K562 (cell line): ENCODE measurements at regions not wholly inside any gene's neighbourhood (a gene's known extent, or its start where the extent isn't known, plus 50 kb on each side); places are given as distances from the start of the nearest gene placed in this dataset.

ENCODE experiments used
- ATAC-seq: fragments of 200-7000 bp; cut with Tn5 transposase; 3 replicates; pipeline ENCODE4 v1.9.1; 2020; ENCODE audit warnings: moderate library complexity
- BruUV-seq: library from RNA; stranded (reverse); fragments of 400-500 nt; replicated peaks from 2 replicates; lab custom pipeline; 2021; lab: Mats Ljungman, UMichigan
- CTCF ChIA-PET: fragments of 300-600 bp; formaldehyde crosslinking; extraction: SDS; loops from one replicate; lab custom pipeline; 2021; ENCODE audit warnings: low intra/inter-chr PET ratio; lab: Yijun Ruan, JAX
- POLR2A ChIA-PET: fragments of 300-600, 350-650 bp; sonication (Branson Sonifier 250); formaldehyde crosslinking; extraction: SDS; loops from one replicate; lab custom pipeline; 2021; ENCODE audit warnings: antibody characterized with exemption, inconsistent platforms; lab: Yijun Ruan, JAX
- DNase-seq, 4 experiments: peaks; one replicate each; pipeline versions ENCODE4 v3.0.0 to v3.0.0-alpha.2; 2011 to 2018; ENCODE audit warnings: low spot score in 3 of 4, mixed read lengths in 3 of 4; ENCODE audit errors: extremely low read depth in 1 of 4
- FAIRE-seq: peaks from 2 replicates; lab custom pipeline; 2011; peaks lifted over from hg19 to GRCh38; lab: Jason Lieb, UNC
- H2AFZ ChIP-seq: 2 replicates; pipeline ENCODE4 v1.6.0; 2011; ENCODE audit warnings: low read depth, low read length, control low read depth, inconsistent platforms
- H3K27ac ChIP-seq: fragments of 200-600 bp; 3 replicates; pipeline ENCODE4 v1.8.0; 2011; ENCODE audit warnings: low read depth, mild to moderate bottlenecking, control low read depth, inconsistent platforms, low read length, moderate library complexity, mixed read lengths; ENCODE audit errors: extremely low read depth
- H3K27me3 ChIP-seq, 2 experiments: fragments of 300-600 bp in 1 of 2; 2 replicates in 1 of 2; 3 replicates in 1 of 2; pipeline versions ENCODE4 v1.6.0 to v1.8.0; 2011; ENCODE audit warnings: inconsistent platforms in 2 of 2, low read length in 2 of 2, mild to moderate bottlenecking in 1 of 2, mixed read lengths in 1 of 2, moderate library complexity in 1 of 2; ENCODE audit not compliant: control insufficient read depth in 2 of 2, insufficient read depth in 2 of 2
- H3K36me3 ChIP-seq: fragments of 300-600 bp; 3 replicates; pipeline ENCODE4 v1.8.0; 2011; ENCODE audit warnings: mild to moderate bottlenecking, low read length, inconsistent platforms; ENCODE audit not compliant: control insufficient read depth, insufficient read depth
- H3K4me1 ChIP-seq, 2 experiments: fragments of 200-600 bp in 1 of 2; replicated peaks in 1 of 2; 2 replicates in 1 of 2; 3 replicates in 1 of 2; pipeline versions ENCODE4 v1.5.1 to v1.8.0; 2011; ENCODE audit warnings: inconsistent platforms in 2 of 2, low read length in 2 of 2, mild to moderate bottlenecking in 1 of 2, mixed read lengths in 1 of 2, moderate library complexity in 1 of 2; ENCODE audit not compliant: control insufficient read depth in 2 of 2, insufficient read depth in 2 of 2
- H3K4me2 ChIP-seq: 2 replicates; pipeline ENCODE4 v1.6.1; 2011; ENCODE audit warnings: low read length, control low read depth, inconsistent platforms, mixed read lengths; ENCODE audit not compliant: insufficient read depth
- H3K4me3 ChIP-seq: fragments of 200-600 bp; sonication (generic), shearing (Covaris generic); 2 replicates; pipeline ENCODE4 v1.5.1; 2016; ENCODE audit warnings: control low read depth, inconsistent platforms
- H3K79me2 ChIP-seq: fragments of 200-600 bp; 3 replicates; pipeline ENCODE4 v1.8.0; 2011; ENCODE audit warnings: low read length, inconsistent platforms; ENCODE audit not compliant: control insufficient read depth, insufficient read depth
- H3K9ac ChIP-seq, 2 experiments: 2 replicates each; pipeline versions ENCODE4 v1.6.0 to v1.6.1; 2011; ENCODE audit warnings: low read depth in 2 of 2, low read length in 2 of 2, control low read depth in 1 of 2, inconsistent platforms in 1 of 2, mild to moderate bottlenecking in 1 of 2, mixed read lengths in 1 of 2; ENCODE audit not compliant: insufficient read depth in 1 of 2
- H3K9me1 ChIP-seq: one replicate; pipeline ENCODE4 v1.6.0; 2011; ENCODE audit warnings: inconsistent platforms, mild to moderate bottlenecking, low read length, moderate library complexity; ENCODE audit not compliant: control insufficient read depth, insufficient read depth
- H3K9me3 ChIP-seq: replicated peaks from 2 replicates; pipeline ENCODE4 v1.5.1; 2011; ENCODE audit warnings: low read depth, low read length, inconsistent platforms; ENCODE audit not compliant: control insufficient read depth, insufficient read depth
- H4K20me1 ChIP-seq: replicated peaks from 2 replicates; pipeline ENCODE4 v1.6.1; 2011; ENCODE audit warnings: low read length, inconsistent platforms, mixed read lengths; ENCODE audit not compliant: control insufficient read depth, insufficient read depth
- CHAMP1 ChIP-seq: fragments of 450-650 bp; IDR thresholded peaks from 2 replicates; pipeline ENCODE4 v1.6.1; 2016; ENCODE audit warnings: mild to moderate bottlenecking
- ELF1 ChIP-seq: fragments of 200-800 bp; sonication (Bioruptor generic); IDR thresholded peaks from 2 replicates; pipeline ENCODE4 v1.6.1; 2016; ENCODE audit warnings: missing genetic modification characterization, missing compliant biosample characterization
- HNRNPH1 ChIP-seq: fragments of 200-400 bp; formaldehyde crosslinking; optimal IDR thresholded peaks from 2 replicates; pipeline ENCODE3; 2017; ENCODE audit warnings: low read depth, mild to moderate bottlenecking, low read length, moderate library complexity
- IRF2 ChIP-seq: sonication (generic); formaldehyde crosslinking; IDR thresholded peaks from 2 replicates; pipeline ENCODE4 v1.8.1; 2022; ENCODE audit warnings: mild to moderate bottlenecking, missing genetic modification reagents
- LEF1 ChIP-seq: fragments of 450-650 bp; IDR thresholded peaks from 2 replicates; pipeline ENCODE4 v1.6.1; 2016; ENCODE audit warnings: mild to moderate bottlenecking
- MYBL2 ChIP-seq, 2 experiments: fragments of 450-650 bp in 1 of 2; sonication (generic) in 1 of 2; formaldehyde crosslinking in 1 of 2; IDR thresholded peaks; 2 replicates each; pipeline versions ENCODE4 v1.6.1 to v1.8.1; 2017 to 2022; ENCODE audit warnings: borderline replicate concordance in 1 of 2, inconsistent platforms in 1 of 2, low read depth in 1 of 2, mild to moderate bottlenecking in 1 of 2, missing genetic modification reagents in 1 of 2, moderate library complexity in 1 of 2
- POLR2AphosphoS2 ChIP-seq: IDR thresholded peaks from 2 replicates; pipeline ENCODE4 v1.6.1; 2012; ENCODE audit warnings: low read length, improper control_type of control experiment
- SNAPC5 ChIP-seq: fragments of 250-450 bp; sonication (Bioruptor Pico); IDR thresholded peaks from 2 replicates; pipeline ENCODE4 v1.8.0; 2021; ENCODE audit warnings: moderate library complexity, mild to moderate bottlenecking, inconsistent platforms
- ZBTB2 ChIP-seq: fragments of 450-650 bp; IDR thresholded peaks from 2 replicates; pipeline ENCODE4 v1.6.1; 2016; ENCODE audit warnings: antibody characterized with exemption
- ZNF197 ChIP-seq: fragments of 200-800 bp; sonication (Bioruptor generic); IDR thresholded peaks from 2 replicates; pipeline ENCODE4 v1.6.1; 2016; ENCODE audit warnings: low read depth, missing genetic modification characterization, missing compliant biosample characterization
- WGBS: fragments of 100-300 bp; shearing (Covaris generic); methylation state at CpG from one replicate; pipeline ENCODE4 v1.1.6; 2016; ENCODE audit warnings: low coverage, mixed read lengths; ENCODE audit not compliant: insufficient coverage; ENCODE audit errors: missing lambda C conversion rate; 5-methylcytosine and 5-hydroxymethylcytosine counted together
- in situ Hi-C: fragments of 300-500 bp; cut with MboI; formaldehyde crosslinking; loops from 4 replicates; pipeline ENCODE4 v1.15.0; 2018; ENCODE audit warnings: inconsistent platforms, mixed read lengths
- intact Hi-C: fragments of 100-400 bp; cut with micrococcal nuclease; formaldehyde crosslinking; loops from 2 replicates; pipeline ENCODE4 v1.14.2; 2022
- TF ChIP-seq, protein P1 (sequence below): fragments of 450-650 bp; formaldehyde crosslinking; IDR thresholded peaks from 2 replicates; pipeline ENCODE4 v1.4.0; 2020; ENCODE audit warnings: mild to moderate bottlenecking, moderate library complexity
- TF ChIP-seq, protein P2 (sequence below): fragments of 450-650 bp; IDR thresholded peaks from 2 replicates; pipeline ENCODE4 v1.6.1; 2016; ENCODE audit warnings: borderline replicate concordance
- TF ChIP-seq, protein P3 (sequence below): sonication (generic); formaldehyde crosslinking; IDR thresholded peaks from 2 replicates; pipeline ENCODE4 v1.8.1; 2022; ENCODE audit warnings: missing genetic modification reagents

DNA sequence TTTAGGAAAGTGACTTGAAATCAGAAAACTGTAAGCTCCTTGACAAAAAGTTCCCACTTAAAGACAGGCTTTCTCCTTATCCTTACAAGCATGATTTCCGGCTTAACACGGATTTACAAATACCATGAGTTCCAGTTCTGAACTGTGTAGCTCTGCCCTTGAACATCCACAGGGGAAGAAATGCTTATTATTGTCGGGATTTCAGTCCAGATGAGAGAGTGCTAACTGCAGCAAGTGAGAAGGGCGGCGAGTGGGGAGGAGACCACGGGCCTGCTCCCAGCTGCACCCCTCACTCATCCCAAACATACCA, 73.1 kb downstream of the LRRC30 start:
- Histone ChIP-seq H3K4me1 (no peaks in the 10 kb centered on the region), H3K9me3 (no peaks in the 10 kb centered on the region), H3K36me3 (no peaks in the 10 kb centered on the region), H4K20me1 (no peaks in the 10 kb centered on the region), H3K4me3 (no peak overlapping the region), H3K27ac (no peak overlapping the region), H3K4me2 (no peak overlapping the region), H3K9ac (no peak overlapping the region), H3K27me3 (no peaks in the 10 kb centered on the region), H3K9me1 (no peaks in the 10 kb centered on the region), H3K79me2 (no peaks in the 10 kb centered on the region), H2AFZ (no peak overlapping the region)
- CTCF ChIA-PET: no interaction called here
- BruUV-seq: no TSS peak
- in situ Hi-C loops (no loop called here), intact Hi-C loops (no loop called here)
- no peak for FAIRE-seq
- POLR2A ChIA-PET: no interaction called here
- no peak for DNase-seq
- ATAC-seq: no peak
- under 1% methylated on average over 6 of the region's 6 CpGs for WGBS
- TF ChIP-seq, protein P1, sequence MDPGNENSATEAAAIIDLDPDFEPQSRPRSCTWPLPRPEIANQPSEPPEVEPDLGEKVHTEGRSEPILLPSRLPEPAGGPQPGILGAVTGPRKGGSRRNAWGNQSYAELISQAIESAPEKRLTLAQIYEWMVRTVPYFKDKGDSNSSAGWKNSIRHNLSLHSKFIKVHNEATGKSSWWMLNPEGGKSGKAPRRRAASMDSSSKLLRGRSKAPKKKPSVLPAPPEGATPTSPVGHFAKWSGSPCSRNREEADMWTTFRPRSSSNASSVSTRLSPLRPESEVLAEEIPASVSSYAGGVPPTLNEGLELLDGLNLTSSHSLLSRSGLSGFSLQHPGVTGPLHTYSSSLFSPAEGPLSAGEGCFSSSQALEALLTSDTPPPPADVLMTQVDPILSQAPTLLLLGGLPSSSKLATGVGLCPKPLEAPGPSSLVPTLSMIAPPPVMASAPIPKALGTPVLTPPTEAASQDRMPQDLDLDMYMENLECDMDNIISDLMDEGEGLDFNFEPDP (CRISPR knock-in tag): no peak
- TF ChIP-seq POLR2AphosphoS2 (no peak), LEF1 (no peak), MYBL2 (IDR thresholded peaks at IDR 0.05; ENCODE audit: low read depth) (no peak), MYBL2 (CRISPR knock-in tag; IDR thresholded peaks at IDR 0.05; ENCODE audit: borderline replicate concordance) (no peak), ZNF197 (CRISPR knock-in tag) (no peak), SNAPC5 (CRISPR knock-in tag) (no peak), ELF1 (no peak), ZBTB2 (no peak), IRF2 (CRISPR knock-in tag) (no peak), CHAMP1 (no peak), HNRNPH1 (no peak)
- TF ChIP-seq, protein P2, sequence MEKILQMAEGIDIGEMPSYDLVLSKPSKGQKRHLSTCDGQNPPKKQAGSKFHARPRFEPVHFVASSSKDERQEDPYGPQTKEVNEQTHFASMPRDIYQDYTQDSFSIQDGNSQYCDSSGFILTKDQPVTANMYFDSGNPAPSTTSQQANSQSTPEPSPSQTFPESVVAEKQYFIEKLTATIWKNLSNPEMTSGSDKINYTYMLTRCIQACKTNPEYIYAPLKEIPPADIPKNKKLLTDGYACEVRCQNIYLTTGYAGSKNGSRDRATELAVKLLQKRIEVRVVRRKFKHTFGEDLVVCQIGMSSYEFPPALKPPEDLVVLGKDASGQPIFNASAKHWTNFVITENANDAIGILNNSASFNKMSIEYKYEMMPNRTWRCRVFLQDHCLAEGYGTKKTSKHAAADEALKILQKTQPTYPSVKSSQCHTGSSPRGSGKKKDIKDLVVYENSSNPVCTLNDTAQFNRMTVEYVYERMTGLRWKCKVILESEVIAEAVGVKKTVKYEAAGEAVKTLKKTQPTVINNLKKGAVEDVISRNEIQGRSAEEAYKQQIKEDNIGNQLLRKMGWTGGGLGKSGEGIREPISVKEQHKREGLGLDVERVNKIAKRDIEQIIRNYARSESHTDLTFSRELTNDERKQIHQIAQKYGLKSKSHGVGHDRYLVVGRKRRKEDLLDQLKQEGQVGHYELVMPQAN: no peak
- TF ChIP-seq, protein P3, sequence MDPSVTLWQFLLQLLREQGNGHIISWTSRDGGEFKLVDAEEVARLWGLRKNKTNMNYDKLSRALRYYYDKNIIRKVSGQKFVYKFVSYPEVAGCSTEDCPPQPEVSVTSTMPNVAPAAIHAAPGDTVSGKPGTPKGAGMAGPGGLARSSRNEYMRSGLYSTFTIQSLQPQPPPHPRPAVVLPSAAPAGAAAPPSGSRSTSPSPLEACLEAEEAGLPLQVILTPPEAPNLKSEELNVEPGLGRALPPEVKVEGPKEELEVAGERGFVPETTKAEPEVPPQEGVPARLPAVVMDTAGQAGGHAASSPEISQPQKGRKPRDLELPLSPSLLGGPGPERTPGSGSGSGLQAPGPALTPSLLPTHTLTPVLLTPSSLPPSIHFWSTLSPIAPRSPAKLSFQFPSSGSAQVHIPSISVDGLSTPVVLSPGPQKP (CRISPR knock-in tag): no peak
